Right atrium auricular region (tissue), 2 donors: ENCODE measurements at regions not wholly inside any gene's neighbourhood (a gene's known extent, or its start where the extent isn't known, plus 50 kb on each side); places are given as distances from the start of the nearest gene placed in this dataset.

Experiments
- DNase-seq: peaks from one replicate; pipeline ENCODE4 v3.0.0-alpha.2; 2019; ENCODE audit warnings: low spot score
- H3K27ac ChIP-seq, 2 donors: fragments of 200-600 bp; sonication (generic); 1 replicate in 1 of 2; 2 replicates in 1 of 2; pipeline ENCODE4 v1.5.1; 2016 to 2019
- H3K27me3 ChIP-seq, 2 donors: fragments of 200-600 bp; sonication (generic); one replicate each; pipeline versions ENCODE4 v1.5.1 to v1.6.0; 2017 to 2019
- H3K36me3 ChIP-seq: fragments of 200-600 bp; sonication (generic); one replicate; pipeline ENCODE4 v1.5.1; 2016
- H3K4me1 ChIP-seq, 2 donors: fragments of 200-600 bp; sonication (generic); one replicate each; pipeline versions ENCODE4 v1.5.1 to v1.6.0; 2017 to 2019
- H3K4me3 ChIP-seq, 2 donors: fragments of 200-600 bp; sonication (generic); 1 replicate in 1 of 2; 2 replicates in 1 of 2; pipeline ENCODE4 v1.5.1; 2017 to 2019; ENCODE audit warnings: mild to moderate bottlenecking in 1 of 2, moderate library complexity in 1 of 2
- H3K9me3 ChIP-seq, 2 donors: fragments of 200-600 bp; sonication (generic); one replicate each; pipeline ENCODE4 v1.5.1; 2019
- TF ChIP-seq, protein P1 (sequence below), 2 donors: fragments of 200-600 bp; sonication (generic); IDR thresholded peaks; one replicate each; pipeline ENCODE4 v1.5.1; 2019; ENCODE audit warnings: antibody characterized with exemption in 2 of 2

DNA sequence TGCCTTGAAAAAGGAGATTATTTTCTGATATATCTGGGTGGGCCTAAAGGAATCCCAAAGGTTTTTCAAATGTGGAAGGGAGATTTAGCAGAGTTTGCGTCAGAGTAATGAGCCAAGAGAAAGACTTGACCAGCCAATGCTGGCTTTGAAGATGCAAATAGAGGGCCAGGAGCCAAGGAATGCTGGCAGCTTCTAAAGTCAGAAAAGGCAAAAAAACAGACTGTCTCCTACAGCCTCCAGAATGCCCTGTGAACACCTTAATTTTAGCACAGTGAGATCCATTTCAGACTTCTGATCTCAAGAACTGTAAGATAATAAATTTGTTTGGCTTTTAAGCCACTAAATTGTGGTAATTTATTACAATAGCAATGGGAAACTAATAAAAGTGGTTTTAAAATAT, 122.6 kb upstream of the FREM1 start:
- DNase-seq, result no peak
- no peaks in the 10 kb centered on the region for H3K4me1 ChIP-seq
- H3K27me3 ChIP-seq, result no peaks in the 10 kb centered on the region
- TF ChIP-seq, protein P1, sequence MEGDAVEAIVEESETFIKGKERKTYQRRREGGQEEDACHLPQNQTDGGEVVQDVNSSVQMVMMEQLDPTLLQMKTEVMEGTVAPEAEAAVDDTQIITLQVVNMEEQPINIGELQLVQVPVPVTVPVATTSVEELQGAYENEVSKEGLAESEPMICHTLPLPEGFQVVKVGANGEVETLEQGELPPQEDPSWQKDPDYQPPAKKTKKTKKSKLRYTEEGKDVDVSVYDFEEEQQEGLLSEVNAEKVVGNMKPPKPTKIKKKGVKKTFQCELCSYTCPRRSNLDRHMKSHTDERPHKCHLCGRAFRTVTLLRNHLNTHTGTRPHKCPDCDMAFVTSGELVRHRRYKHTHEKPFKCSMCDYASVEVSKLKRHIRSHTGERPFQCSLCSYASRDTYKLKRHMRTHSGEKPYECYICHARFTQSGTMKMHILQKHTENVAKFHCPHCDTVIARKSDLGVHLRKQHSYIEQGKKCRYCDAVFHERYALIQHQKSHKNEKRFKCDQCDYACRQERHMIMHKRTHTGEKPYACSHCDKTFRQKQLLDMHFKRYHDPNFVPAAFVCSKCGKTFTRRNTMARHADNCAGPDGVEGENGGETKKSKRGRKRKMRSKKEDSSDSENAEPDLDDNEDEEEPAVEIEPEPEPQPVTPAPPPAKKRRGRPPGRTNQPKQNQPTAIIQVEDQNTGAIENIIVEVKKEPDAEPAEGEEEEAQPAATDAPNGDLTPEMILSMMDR (IDR thresholded peaks at IDR 0.05), result no peak
- no peak overlapping the region for H3K4me3 ChIP-seq
- no peak overlapping the region for H3K27ac ChIP-seq
- H3K9me3 ChIP-seq, result no peaks in the 10 kb centered on the region
- H3K36me3 ChIP-seq, result no peaks in the 10 kb centered on the region

DNA sequence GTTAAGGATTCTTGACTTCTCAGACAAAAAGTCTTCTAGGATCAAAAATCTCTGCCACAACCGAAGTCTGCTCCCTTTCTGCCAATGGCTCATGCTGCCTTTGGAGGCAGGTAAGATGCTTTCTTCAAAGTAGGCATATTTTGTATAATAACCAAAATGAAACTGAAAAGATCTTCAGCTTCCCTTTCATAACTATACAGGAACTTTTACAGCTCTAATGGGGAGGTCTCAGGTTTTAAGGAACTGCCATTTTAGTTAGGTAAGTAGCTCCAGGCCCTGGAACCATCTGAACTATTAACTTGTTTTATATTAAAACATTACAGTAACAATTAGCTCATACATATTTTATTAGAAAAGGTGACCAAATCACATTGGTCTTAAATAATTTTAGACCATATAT, 110.9 kb upstream of the FREM1 start:
- no peak for DNase-seq
- no peaks in the 10 kb centered on the region for H3K9me3 ChIP-seq
- no peak overlapping the region for H3K4me3 ChIP-seq
- H3K27me3 ChIP-seq, result no peaks in the 10 kb centered on the region
- H3K27ac ChIP-seq, result no peak overlapping the region
- TF ChIP-seq, protein P1 (IDR thresholded peaks at IDR 0.05), result no peak
- no peaks in the 10 kb centered on the region for H3K4me1 ChIP-seq
- H3K36me3 ChIP-seq, result no peaks in the 10 kb centered on the region

DNA sequence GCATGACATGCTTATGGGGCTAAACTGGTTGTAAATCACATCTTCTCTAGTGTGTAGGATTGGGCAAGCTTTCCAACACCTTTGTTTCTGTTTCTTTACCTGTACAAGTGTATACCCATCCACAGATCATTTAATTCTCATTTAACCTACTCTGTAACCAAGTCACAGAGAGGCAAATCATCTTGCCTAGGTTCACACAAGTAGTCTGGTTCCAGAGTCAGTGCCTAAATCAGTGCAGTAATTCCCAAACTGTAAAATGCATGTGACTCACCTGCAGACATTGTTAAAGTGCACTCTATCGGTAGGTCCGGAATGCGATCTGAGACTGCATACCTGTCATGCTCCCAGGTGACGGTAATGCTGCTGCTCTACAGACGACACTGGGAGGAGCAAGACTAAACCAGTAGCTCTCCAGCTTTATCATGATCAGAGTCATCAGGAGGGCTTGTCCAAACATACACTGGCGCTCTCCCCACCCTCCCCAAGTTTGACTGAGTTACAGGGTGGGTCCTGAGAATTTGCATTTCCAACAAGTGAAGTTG, 107.9 kb upstream of the FREM1 start:
- no peak for DNase-seq
- no peaks in the 10 kb centered on the region for H3K27me3 ChIP-seq
- no peak overlapping the region for H3K4me3 ChIP-seq
- no peak overlapping the region for H3K27ac ChIP-seq
- TF ChIP-seq, protein P1 (IDR thresholded peaks at IDR 0.05), result no peak
- H3K36me3 ChIP-seq, result no peaks in the 10 kb centered on the region
- H3K4me1 ChIP-seq, result no peaks in the 10 kb centered on the region
- no peaks in the 10 kb centered on the region for H3K9me3 ChIP-seq

DNA sequence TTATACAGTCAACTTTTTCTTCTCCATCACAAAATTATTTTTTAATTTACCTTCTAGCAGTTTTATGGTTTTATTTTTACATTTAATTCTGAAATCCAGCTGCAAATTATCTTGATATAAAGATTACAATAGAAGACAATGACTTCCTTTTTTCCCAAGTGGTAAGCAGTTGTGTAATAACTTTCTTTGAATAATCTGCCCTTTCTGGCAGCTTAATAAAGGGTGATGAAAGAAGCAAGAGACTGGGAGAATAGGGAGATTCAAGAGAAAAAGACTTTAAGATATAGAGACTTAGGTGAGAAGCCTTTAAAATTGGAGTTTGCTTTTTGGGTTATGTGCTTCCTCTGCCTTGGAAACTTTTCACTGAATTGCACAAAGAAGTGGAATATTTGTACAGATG, 100.4 kb upstream of the FREM1 start:
- no peak for DNase-seq
- Histone ChIP-seq H3K27ac (no peak overlapping the region), H3K4me3 (no peak overlapping the region), H3K27me3 (no peaks in the 10 kb centered on the region), H3K9me3 (no peaks in the 10 kb centered on the region), H3K4me1 (no peaks in the 10 kb centered on the region), H3K36me3 (no peaks in the 10 kb centered on the region)
- TF ChIP-seq, protein P1 (IDR thresholded peaks at IDR 0.05), result no peak

DNA sequence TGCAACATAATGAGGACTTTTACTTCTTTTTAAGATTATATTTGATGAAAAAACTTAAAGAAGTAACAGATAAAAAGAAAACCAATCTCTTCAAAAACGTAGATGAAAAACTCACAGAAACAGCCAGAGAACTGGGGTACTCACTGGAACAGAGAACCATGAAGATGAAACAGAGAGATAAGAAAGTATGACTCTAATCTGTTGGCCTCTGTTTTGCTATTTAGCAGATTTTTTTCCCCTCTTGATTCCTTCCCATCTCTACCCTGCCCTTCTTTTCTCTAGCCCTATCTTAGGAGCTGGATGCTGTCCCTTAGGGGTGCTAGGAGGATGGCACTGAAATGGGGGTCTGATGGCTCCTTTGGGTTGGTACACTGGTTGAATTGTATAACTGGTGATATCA, 97.5 kb upstream of the FREM1 start:
- Histone ChIP-seq H3K27ac (no peak overlapping the region), H3K27me3 (no peaks in the 10 kb centered on the region), H3K4me1 (no peaks in the 10 kb centered on the region), H3K9me3 (no peaks in the 10 kb centered on the region), H3K36me3 (no peaks in the 10 kb centered on the region), H3K4me3 (no peak overlapping the region)
- TF ChIP-seq, protein P1 (IDR thresholded peaks at IDR 0.05), result no peak
- no peak for DNase-seq

DNA sequence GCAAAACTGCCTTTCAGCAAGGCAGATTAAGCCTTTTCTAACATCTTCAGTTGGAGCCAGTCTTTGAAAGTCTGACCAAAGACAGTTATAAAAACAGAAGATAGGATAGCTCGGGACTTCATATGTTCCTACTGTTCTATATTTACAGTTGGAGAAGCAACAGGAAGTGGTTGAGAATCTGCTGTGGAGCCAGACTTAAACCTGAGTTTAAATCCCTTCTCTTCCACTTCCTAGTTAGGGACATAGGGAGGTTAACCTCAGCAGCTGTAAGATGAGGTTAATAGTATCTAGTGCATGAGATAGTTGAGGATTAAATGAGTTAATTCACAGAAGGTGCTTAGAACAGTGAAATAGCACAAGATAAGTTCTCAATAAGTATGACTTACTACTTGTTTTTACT, 84.5 kb upstream of the FREM1 start:
- no peaks in the 10 kb centered on the region for H3K27me3 ChIP-seq
- no peak overlapping the region for H3K27ac ChIP-seq
- H3K4me1 ChIP-seq, result no peaks in the 10 kb centered on the region
- H3K4me3 ChIP-seq, result no peak overlapping the region
- H3K9me3 ChIP-seq, result no peaks in the 10 kb centered on the region
- TF ChIP-seq, protein P1 (IDR thresholded peaks at IDR 0.05), result no peak
- H3K36me3 ChIP-seq, result no peaks in the 10 kb centered on the region
- no peak for DNase-seq
